ENCODE measurements at regions not wholly inside any gene's neighbourhood (a gene's known extent, or its start where the extent isn't known, plus 50 kb on each side); places are given as distances from the start of the nearest gene placed in this dataset.
"Not testable (repeated sequence)": the region's sequence is repeated elsewhere in the genome, so short reads cannot be mapped to it uniquely, and the experiment has no call there.

DNA sequence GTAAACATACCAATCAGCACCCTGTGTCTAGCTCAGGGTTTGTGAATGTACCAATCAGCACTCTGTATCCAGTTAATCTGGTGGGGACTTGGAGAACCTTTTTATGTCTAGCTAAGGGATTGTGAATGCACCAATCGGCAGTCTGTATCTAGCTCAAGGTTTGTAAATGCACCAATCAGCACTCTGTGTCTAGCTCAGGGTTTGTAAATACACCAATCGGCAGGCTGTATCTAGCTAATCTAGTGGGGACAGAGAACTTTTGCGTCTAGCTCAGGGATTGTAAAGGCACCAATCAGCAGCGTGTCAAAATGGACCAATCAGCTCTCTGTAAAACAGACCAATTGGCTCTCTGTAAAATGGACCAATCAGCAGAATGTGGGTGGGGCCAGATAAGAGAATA is 126.7 kb upstream of the MYO10 start:
- TF ChIP-seq POLR2A (IDR thresholded peaks at IDR 0.05; ENCODE audit: low read length); GATA1 (IDR thresholded peaks at IDR 0.05; ENCODE audit: low read depth, low read length): not testable (repeated sequence)

Data from erythroblast (primary cell).